CD4-positive, alpha-beta memory T cell (primary cell): ENCODE measurements at regions not wholly inside any gene's neighbourhood (a gene's known extent, or its start where the extent isn't known, plus 50 kb on each side); places are given as distances from the start of the nearest gene placed in this dataset.

Experiments used
- CTCF ChIA-PET: fragments of 350-600 bp; sonication (Branson Sonifier 250); formaldehyde crosslinking; loops from one replicate; lab custom pipeline; 2021; ENCODE audit warnings: inconsistent platforms; ENCODE audit not compliant: partially characterized antibody; lab: Charles Lee
- POLR2A ChIA-PET: fragments of 350-600 bp; sonication (Branson Sonifier 250); formaldehyde crosslinking; loops from one replicate; lab custom pipeline; 2021; ENCODE audit not compliant: partially characterized antibody; lab: Charles Lee
- DNase-seq, 5 donors: peaks; one replicate each; pipeline versions ENCODE4 v3.0.0 to v3.0.0-alpha.2; 2020 to 2022; ENCODE audit warnings: mixed read lengths in 1 of 5
- H3K27ac ChIP-seq: one replicate; pipeline ENCODE4 v1.7.0; 2013; ENCODE audit warnings: low read depth, low read length
- H3K27me3 ChIP-seq: 2 replicates; pipeline ENCODE4 v1.7.0; 2013; ENCODE audit warnings: mild to moderate bottlenecking, low read length, moderate library complexity; ENCODE audit not compliant: insufficient read depth
- H3K36me3 ChIP-seq: 2 replicates; pipeline ENCODE4 v1.7.0; 2013; ENCODE audit warnings: mild to moderate bottlenecking, low read length, moderate library complexity; ENCODE audit not compliant: insufficient read depth
- H3K4me1 ChIP-seq: 2 replicates; pipeline ENCODE4 v1.7.0; 2013; ENCODE audit warnings: mild to moderate bottlenecking, low read length, moderate library complexity; ENCODE audit not compliant: insufficient read depth
- H3K4me3 ChIP-seq, 2 donors: one replicate each; pipeline ENCODE4 v1.7.0; 2013; ENCODE audit warnings: low read length in 2 of 2, mild to moderate bottlenecking in 1 of 2
- H3K9me3 ChIP-seq, 2 donors: one replicate each; pipeline ENCODE4 v1.7.0; 2013; ENCODE audit warnings: low read length in 2 of 2, control low read depth in 1 of 2; ENCODE audit not compliant: control insufficient read depth in 1 of 2
- H3K27ac Mint-ChIP-seq, 7 donors: one replicate each; pipeline ENCODE4 v1.8.0; 2020 to 2021; ENCODE audit warnings: mixed read lengths in 7 of 7, mild to moderate bottlenecking in 6 of 7, inconsistent platforms in 3 of 7, moderate library complexity in 3 of 7
- H3K27me3 Mint-ChIP-seq, 2 donors: one replicate each; pipeline ENCODE4 v1.8.0; 2020 to 2021; ENCODE audit warnings: mixed read lengths in 2 of 2
- H3K36me3 Mint-ChIP-seq, 2 donors: one replicate each; pipeline ENCODE4 v1.8.0; 2020 to 2021; ENCODE audit warnings: mixed read lengths in 2 of 2, inconsistent platforms in 1 of 2, mild to moderate bottlenecking in 1 of 2
- H3K4me1 Mint-ChIP-seq, 4 donors: one replicate each; pipeline ENCODE4 v1.8.0; 2020 to 2021; ENCODE audit warnings: mixed read lengths in 4 of 4, mild to moderate bottlenecking in 1 of 4
- H3K4me3 Mint-ChIP-seq, 8 donors: one replicate each; pipeline ENCODE4 v1.8.0; 2020 to 2021; ENCODE audit warnings: mixed read lengths in 8 of 8, mild to moderate bottlenecking in 7 of 8, moderate library complexity in 6 of 8, inconsistent platforms in 3 of 8
- H3K9me3 Mint-ChIP-seq, 8 donors: one replicate each; pipeline ENCODE4 v1.8.0; 2020 to 2021; ENCODE audit warnings: mixed read lengths in 8 of 8, mild to moderate bottlenecking in 5 of 8, inconsistent platforms in 3 of 8, moderate library complexity in 1 of 8
- intact Hi-C: fragments of 100-400 bp; cut with micrococcal nuclease; formaldehyde crosslinking; loops from one replicate; pipeline ENCODE4 v1.15.1; 2023

DNA sequence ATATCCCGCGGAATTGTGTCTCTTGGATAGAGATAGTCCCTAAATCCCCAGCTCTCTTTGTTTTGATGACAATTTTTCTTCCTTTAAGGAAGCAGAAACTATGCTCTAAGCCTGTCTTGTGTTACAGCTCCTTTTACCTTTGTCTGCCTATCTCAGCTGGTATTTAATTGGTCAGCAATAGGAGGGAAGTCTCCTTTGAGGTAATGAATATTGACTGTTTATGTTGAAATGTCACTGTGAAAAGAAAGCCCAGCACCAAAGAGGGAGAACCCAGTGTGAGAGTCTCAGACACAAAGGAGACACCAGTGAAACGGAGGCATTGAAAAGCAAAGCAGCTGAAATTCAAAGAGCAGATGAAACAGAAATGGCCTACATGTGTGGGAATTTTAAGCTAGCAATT lies 372.6 kb downstream of the NR2F2 start:
- no peak for DNase-seq
- Mint-ChIP-seq H3K4me1 (no peaks in the 10 kb centered on the region), H3K36me3 (no peaks in the 10 kb centered on the region), H3K27ac (no peak overlapping the region), H3K4me3 (no peak overlapping the region), H3K27me3 (peaks cover 0 to 2% of the 10 kb centered on the region in 2 donors), H3K9me3 (peaks cover 0 to 3% (median 0%) of the 10 kb centered on the region in 8 donors)
- Histone ChIP-seq H3K36me3 (no peaks in the 10 kb centered on the region), H3K27me3 (no peaks in the 10 kb centered on the region), H3K27ac (no peak overlapping the region), H3K4me3 (no peak overlapping the region), H3K4me1 (no peaks in the 10 kb centered on the region), H3K9me3 (no peaks in the 10 kb centered on the region)
- intact Hi-C loops = no loop called here
- CTCF ChIA-PET = no interaction called here
- POLR2A ChIA-PET = no interaction called here

DNA sequence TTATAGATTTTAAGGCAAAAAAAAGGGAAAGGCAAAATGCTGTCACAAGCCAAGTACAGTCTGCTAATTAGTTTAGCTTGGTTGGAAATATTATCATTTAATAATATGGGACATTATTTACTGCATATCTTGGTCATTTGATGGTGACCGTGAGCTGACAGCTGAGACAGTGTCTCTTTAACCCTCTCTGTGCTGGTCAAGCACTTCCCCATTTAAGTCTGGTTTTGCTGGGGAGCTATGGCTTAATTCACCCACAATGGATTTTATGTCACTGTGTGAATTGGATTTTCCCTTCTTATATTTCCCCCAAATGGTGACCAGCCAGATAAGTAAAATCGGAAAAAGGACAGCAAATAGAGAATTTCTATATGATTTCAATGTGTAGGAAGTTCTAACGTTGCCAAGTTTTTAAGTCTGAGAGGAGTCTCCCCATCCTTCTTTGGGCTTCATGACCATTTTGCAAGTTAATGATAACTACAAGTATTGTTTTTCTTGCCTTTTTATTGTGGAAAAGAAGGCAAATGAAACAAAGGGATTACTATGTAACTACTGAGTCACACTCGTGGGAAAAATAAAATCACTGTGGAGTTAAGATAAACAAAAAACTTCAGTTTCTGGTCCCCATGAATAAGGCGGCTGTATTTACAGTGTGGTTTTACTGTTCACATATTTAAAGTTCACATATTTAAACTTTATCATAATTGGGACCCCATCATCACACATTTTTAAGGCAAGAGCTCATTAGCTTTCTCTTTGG lies 373.5 kb downstream of the NR2F2 start:
- Mint-ChIP-seq H3K4me1 (no peaks in the 10 kb centered on the region), H3K4me3 (no peak overlapping the region), H3K9me3 (peaks cover 0 to 6% (median 0%) of the 10 kb centered on the region in 8 donors), H3K27me3 (peaks cover 0 to 2% of the 10 kb centered on the region in 2 donors), H3K36me3 (no peaks in the 10 kb centered on the region), H3K27ac (no peak overlapping the region)
- Histone ChIP-seq H3K4me3 (no peak overlapping the region), H3K4me1 (no peaks in the 10 kb centered on the region), H3K9me3 (no peaks in the 10 kb centered on the region), H3K27ac (no peak overlapping the region), H3K36me3 (no peaks in the 10 kb centered on the region), H3K27me3 (no peaks in the 10 kb centered on the region)
- intact Hi-C loops = no loop called here
- DNase-seq = no peak
- ChIA-PET CTCF (no interaction called here), POLR2A (no interaction called here)

DNA sequence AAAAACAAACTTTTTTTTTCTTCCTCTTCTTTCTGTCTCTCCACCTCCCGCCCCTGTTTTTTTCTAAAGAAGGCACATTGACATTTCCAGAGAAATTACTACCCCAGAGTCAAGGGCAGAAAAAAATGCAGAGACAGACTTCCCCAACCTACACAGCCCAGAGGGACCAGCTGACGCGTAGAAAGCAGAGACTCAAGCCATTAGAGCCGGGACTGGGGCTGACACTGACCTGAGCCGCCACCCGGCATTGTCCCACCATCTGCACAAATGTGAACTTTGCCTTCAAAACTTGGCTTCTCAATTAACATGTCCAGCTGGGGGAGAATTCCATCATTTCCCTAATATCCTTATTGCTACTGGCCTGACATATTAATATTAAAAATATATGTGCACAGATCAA lies 385.6 kb downstream of the NR2F2 start:
- H3K4me3 Mint-ChIP-seq = no peak overlapping the region
- Histone ChIP-seq H3K36me3 (no peaks in the 10 kb centered on the region), H3K4me1 (no peaks in the 10 kb centered on the region), H3K27ac (no peak overlapping the region), H3K4me3 (no peak overlapping the region), H3K27me3 (no peaks in the 10 kb centered on the region), H3K9me3 (no peaks in the 10 kb centered on the region)
- H3K9me3 Mint-ChIP-seq = peaks cover 0 to 4% (median under 1%) of the 10 kb centered on the region in 8 donors
- CTCF ChIA-PET = no interaction called here
- POLR2A ChIA-PET = no interaction called here
- no peaks in the 10 kb centered on the region for H3K4me1 Mint-ChIP-seq
- H3K27me3 Mint-ChIP-seq = no peaks in the 10 kb centered on the region
- H3K27ac Mint-ChIP-seq = no peak overlapping the region
- no peaks in the 10 kb centered on the region for H3K36me3 Mint-ChIP-seq
- DNase-seq = no peak
- intact Hi-C loops = no loop called here

GRCh38 chr15:96716478-96716877 lies 386.0 kb downstream of the NR2F2 start:
- Mint-ChIP-seq H3K27ac (no peak overlapping the region), H3K27me3 (peaks cover 0 to 2% of the 10 kb centered on the region in 2 donors), H3K9me3 (peaks cover 0 to 5% (median 2%) of the 10 kb centered on the region in 8 donors), H3K4me3 (no peak overlapping the region), H3K4me1 (no peaks in the 10 kb centered on the region), H3K36me3 (no peaks in the 10 kb centered on the region)
- ChIA-PET POLR2A (no interaction called here), CTCF (no interaction called here)
- no peaks in the 10 kb centered on the region for H3K36me3 ChIP-seq
- no peak overlapping the region for H3K27ac ChIP-seq
- no peaks in the 10 kb centered on the region for H3K4me1 ChIP-seq
- intact Hi-C loops = no loop called here
- no peaks in the 10 kb centered on the region for H3K27me3 ChIP-seq
- DNase-seq = no peak
- H3K4me3 ChIP-seq = no peak overlapping the region
- no peaks in the 10 kb centered on the region for H3K9me3 ChIP-seq

- H3K36me3 Mint-ChIP-seq = no peaks in the 10 kb centered on the region
- Histone ChIP-seq H3K27ac (no peak overlapping the region), H3K9me3 (no peaks in the 10 kb centered on the region), H3K36me3 (no peaks in the 10 kb centered on the region), H3K4me3 (no peak overlapping the region), H3K4me1 (no peaks in the 10 kb centered on the region), H3K27me3 (no peaks in the 10 kb centered on the region)
- peaks cover 0 to 2% of the 10 kb centered on the region in 2 donors for H3K27me3 Mint-ChIP-seq
- H3K4me3 Mint-ChIP-seq = no peak overlapping the region
- H3K9me3 Mint-ChIP-seq = peaks cover 0 to 5% (median 2%) of the 10 kb centered on the region in 8 donors
- no peaks in the 10 kb centered on the region for H3K4me1 Mint-ChIP-seq
- ChIA-PET CTCF (no interaction called here), POLR2A (no interaction called here)
- DNase-seq = no peak
- intact Hi-C loops = no loop called here
- no peak overlapping the region for H3K27ac Mint-ChIP-seq
These were observed 389.8 kb downstream of the NR2F2 start for GRCh38 chr15:96720251-96720650.

DNA sequence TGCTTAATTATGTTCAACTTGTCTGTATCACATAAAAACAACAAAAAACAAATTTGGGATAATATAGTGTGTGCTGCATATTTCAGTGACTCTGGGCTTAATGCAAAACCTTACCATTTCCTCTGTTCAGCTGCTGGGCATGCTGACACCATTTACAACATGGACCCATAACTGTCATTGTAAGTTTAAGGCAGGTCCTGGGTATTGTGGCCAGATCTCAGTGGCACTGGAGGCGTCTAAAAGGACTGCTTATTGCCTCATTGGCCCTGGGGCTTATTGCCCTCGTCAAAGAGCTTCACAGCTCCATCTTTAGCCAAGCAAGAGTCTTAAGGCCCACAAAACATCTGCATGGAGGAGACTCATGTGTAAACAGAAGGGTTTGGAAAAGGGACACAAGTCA lies 390.2 kb downstream of the NR2F2 start:
- POLR2A ChIA-PET = no interaction called here
- no peaks in the 10 kb centered on the region for H3K4me1 ChIP-seq
- Mint-ChIP-seq H3K36me3 (no peaks in the 10 kb centered on the region), H3K9me3 (peaks cover 0 to 5% (median 2%) of the 10 kb centered on the region in 8 donors), H3K27me3 (peaks cover 0 to 2% of the 10 kb centered on the region in 2 donors), H3K4me3 (no peak overlapping the region), H3K4me1 (no peaks in the 10 kb centered on the region), H3K27ac (no peak overlapping the region)
- intact Hi-C loops = no loop called here
- no peaks in the 10 kb centered on the region for H3K36me3 ChIP-seq
- H3K9me3 ChIP-seq = no peaks in the 10 kb centered on the region
- no peak overlapping the region for H3K27ac ChIP-seq
- DNase-seq = no peak
- CTCF ChIA-PET = no interaction called here
- no peak overlapping the region for H3K4me3 ChIP-seq
- H3K27me3 ChIP-seq = no peaks in the 10 kb centered on the region

- no peak overlapping the region for H3K27ac Mint-ChIP-seq
- no peaks in the 10 kb centered on the region for H3K36me3 ChIP-seq
- no peaks in the 10 kb centered on the region for H3K9me3 ChIP-seq
- intact Hi-C loops = no loop called here
- H3K4me3 Mint-ChIP-seq = no peak overlapping the region
- POLR2A ChIA-PET = no interaction called here
- H3K27me3 Mint-ChIP-seq = no peaks in the 10 kb centered on the region
- H3K9me3 Mint-ChIP-seq = peaks cover 0 to 7% (median 0%) of the 10 kb centered on the region in 8 donors
- no peak overlapping the region for H3K27ac ChIP-seq
- H3K36me3 Mint-ChIP-seq = no peaks in the 10 kb centered on the region
- no peaks in the 10 kb centered on the region for H3K27me3 ChIP-seq
- H3K4me1 ChIP-seq = no peaks in the 10 kb centered on the region
- DNase-seq = no peak
- no peaks in the 10 kb centered on the region for H3K4me1 Mint-ChIP-seq
- no peak overlapping the region for H3K4me3 ChIP-seq
- CTCF ChIA-PET = no interaction called here
These were observed 398.1 kb downstream of the NR2F2 start for GRCh38 chr15:96728591-96728990.
